ENCODE measurements at regions not wholly inside any gene's neighbourhood (a gene's known extent, or its start where the extent isn't known, plus 50 kb on each side); places are given as distances from the start of the nearest gene placed in this dataset.
A peak's percentile ranks its signal among the peaks of the same experiment; 100 is the strongest.

GRCh38 chr6:22622351-22622750 is 53.0 kb downstream of the HDGFL1 start:
- no peak overlapping the region for H3K4me3 Mint-ChIP-seq
- Histone ChIP-seq H2AFZ (ENCODE audit: low read length) (no peak overlapping the region), H3K56ac (ENCODE audit: insufficient read length, low read depth, low read length) (no peak overlapping the region), H4K5ac (ENCODE audit: insufficient read length, low read depth, low read length) (no peak overlapping the region), H2BK5ac (ENCODE audit: insufficient read length, low read length) (no peak overlapping the region), H4K20me1 (ENCODE audit: control insufficient read depth, insufficient read depth, insufficient read length) (no peaks in the 10 kb centered on the region), H3K18ac (ENCODE audit: insufficient read length, low read depth, low read length) (no peak overlapping the region), H3K4me2 (ENCODE audit: insufficient read depth, insufficient read length, low read length) (no peak overlapping the region), H3K4ac (ENCODE audit: low read depth, low read length) (no peak overlapping the region), H3K9me3 (ENCODE audit: control insufficient read depth, low read depth, low read length) (no peaks in the 10 kb centered on the region), H3K79me1 (ENCODE audit: insufficient read depth, low read depth, low read length, poor library complexity, severe bottlenecking) (no peaks in the 10 kb centered on the region), H3K14ac (ENCODE audit: insufficient read depth, low read length) (no peak overlapping the region), H3K79me2 (ENCODE audit: insufficient read depth, low read length) (no peaks in the 10 kb centered on the region), H2BK15ac (ENCODE audit: low read depth, low read length) (no peak overlapping the region), H3K23me2 (ENCODE audit: insufficient read length, low read depth, low read length, poor library complexity, severe bottlenecking) (no peaks in the 10 kb centered on the region), H2AK5ac (ENCODE audit: insufficient read length, low read length) (no peak overlapping the region), H3K27me3 (ENCODE audit: insufficient read depth, low read length) (no peaks in the 10 kb centered on the region), H3K23ac (ENCODE audit: insufficient read length, low read depth, low read length) (no peak overlapping the region), H3K27ac (ENCODE audit: insufficient read length, low read depth, low read length) (no peak overlapping the region), H4K91ac (ENCODE audit: insufficient read length, low read depth, low read length) (no peak overlapping the region), H2BK20ac (ENCODE audit: low read depth, low read length, poor library complexity, severe bottlenecking) (no peak overlapping the region), H3K9ac (ENCODE audit: extremely low read depth, insufficient read length, low read length) (no peak overlapping the region), H3T11ph (ENCODE audit: low read length) (no peak overlapping the region), H3K4me1 (ENCODE audit: insufficient read depth, low read length) (no peaks in the 10 kb centered on the region; the same call in 1 of the 2 replicates), H2BK12ac (ENCODE audit: insufficient read length, low read depth, low read length) (no peak overlapping the region), H4K8ac (replicated peaks; ENCODE audit: insufficient read length, low read depth, low read length) (no peak overlapping the region), H2BK120ac (ENCODE audit: low read depth, low read length, poor library complexity, severe bottlenecking) (no peak overlapping the region)
- peaks cover 21 to 31% of the 10 kb centered on the region in 2 experiments for H3K4me1 Mint-ChIP-seq
- peaks cover 2 to 18% (median 3%) of the 10 kb centered on the region in 3 experiments; a peak in 6 of 7 replicates for H3K36me3 Mint-ChIP-seq (ENCODE audit: insufficient read depth in 1 of 3, low read depth in 3 of 3)
- peak overlapping the region in 2 of 3 experiments; percentile 39 to 78; a peak in 2 of 7 replicates for H3K27ac Mint-ChIP-seq
- no peaks in the 10 kb centered on the region for H3K27me3 Mint-ChIP-seq (ENCODE audit: low read depth)
- no peak for TF ChIP-seq CTCF (conservative IDR thresholded peaks at IDR 0.05)
- H3K9me3 Mint-ChIP-seq, result peaks cover 11 to 12% of the 10 kb centered on the region in 2 experiments
- no peak for DNase-seq
